Erythroblast (primary cell): ENCODE measurements at regions not wholly inside any gene's neighbourhood (a gene's known extent, or its start where the extent isn't known, plus 50 kb on each side); places are given as distances from the start of the nearest gene placed in this dataset.

Experiments
- GATA1 ChIP-seq: IDR thresholded peaks from 2 replicates; pipeline ENCODE4 v1.6.1; 2011; ENCODE audit warnings: low read depth, mild to moderate bottlenecking, control low read depth, low read length, moderate library complexity
- POLR2A ChIP-seq: IDR thresholded peaks from 2 replicates; pipeline ENCODE4 v1.6.1; 2011; ENCODE audit warnings: mild to moderate bottlenecking, low read length

DNA sequence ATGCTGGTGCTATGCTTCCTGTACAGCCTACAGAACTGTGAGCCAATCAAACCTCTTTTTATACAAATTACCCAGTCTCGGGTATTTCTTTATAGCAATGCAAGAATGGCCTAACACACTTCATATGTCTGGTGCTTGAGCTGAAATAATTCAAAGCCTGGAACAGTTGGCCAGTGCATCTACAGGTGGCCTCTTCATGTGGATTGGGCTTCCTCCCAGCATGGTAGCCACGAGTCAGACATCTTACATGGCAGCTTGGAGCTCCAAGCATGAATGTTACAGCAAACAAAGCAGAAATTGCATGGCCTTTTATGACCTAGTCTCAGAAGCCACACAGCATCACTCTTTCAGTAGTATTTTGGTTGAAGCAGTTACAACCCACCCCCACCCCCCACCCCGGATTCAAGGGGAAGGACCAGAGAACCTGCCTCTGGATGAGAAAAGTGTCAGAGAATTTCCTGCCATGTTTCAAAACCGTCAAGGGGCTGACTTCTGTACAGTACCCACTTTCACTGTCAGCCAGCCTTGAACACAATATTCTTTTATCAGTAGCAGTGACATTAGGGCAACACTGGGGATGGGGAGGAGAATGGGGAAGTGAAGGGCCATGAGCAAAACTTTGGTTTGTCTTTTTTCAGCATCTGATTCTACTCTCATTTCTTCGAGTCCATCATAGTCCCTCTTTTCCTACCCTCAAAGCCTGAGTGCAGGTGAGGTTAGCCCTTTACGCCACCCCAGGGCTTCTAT, 368.7 kb downstream of the BCOR start:
- no peak for TF ChIP-seq POLR2A
- no peak for TF ChIP-seq GATA1
